C4-2B (cell line): ENCODE measurements at regions not wholly inside any gene's neighbourhood (a gene's known extent, or its start where the extent isn't known, plus 50 kb on each side); places are given as distances from the start of the nearest gene placed in this dataset.

Source experiments
- H3K27ac ChIP-seq: fragments of 450-650 bp; 2 replicates; pipeline ENCODE4 v1.5.1; 2017
- CTCF ChIP-seq: fragments of 450-650 bp; conservative IDR thresholded peaks from 2 replicates; pipeline ENCODE4 v1.5.1; 2017; ENCODE audit warnings: mild to moderate bottlenecking
- ZFX ChIP-seq: fragments of 450-650 bp; IDR thresholded peaks from 2 replicates; pipeline ENCODE4 v1.6.1; 2017

GRCh38 chr10:123331438-123331837, 177.2 kb downstream of the BUB3 start:
- TF ChIP-seq ZFX (no peak), CTCF (no peak)

GRCh38 chr10:123346581-123346980, 192.4 kb downstream of the BUB3 start:
- no peak for TF ChIP-seq CTCF
- TF ChIP-seq ZFX = no peak
- no peak overlapping the region for H3K27ac ChIP-seq

More at GRCh38 chr10:123331438-123331837, 177.2 kb downstream of the BUB3 start:
- H3K27ac ChIP-seq = no peak overlapping the region

DNA sequence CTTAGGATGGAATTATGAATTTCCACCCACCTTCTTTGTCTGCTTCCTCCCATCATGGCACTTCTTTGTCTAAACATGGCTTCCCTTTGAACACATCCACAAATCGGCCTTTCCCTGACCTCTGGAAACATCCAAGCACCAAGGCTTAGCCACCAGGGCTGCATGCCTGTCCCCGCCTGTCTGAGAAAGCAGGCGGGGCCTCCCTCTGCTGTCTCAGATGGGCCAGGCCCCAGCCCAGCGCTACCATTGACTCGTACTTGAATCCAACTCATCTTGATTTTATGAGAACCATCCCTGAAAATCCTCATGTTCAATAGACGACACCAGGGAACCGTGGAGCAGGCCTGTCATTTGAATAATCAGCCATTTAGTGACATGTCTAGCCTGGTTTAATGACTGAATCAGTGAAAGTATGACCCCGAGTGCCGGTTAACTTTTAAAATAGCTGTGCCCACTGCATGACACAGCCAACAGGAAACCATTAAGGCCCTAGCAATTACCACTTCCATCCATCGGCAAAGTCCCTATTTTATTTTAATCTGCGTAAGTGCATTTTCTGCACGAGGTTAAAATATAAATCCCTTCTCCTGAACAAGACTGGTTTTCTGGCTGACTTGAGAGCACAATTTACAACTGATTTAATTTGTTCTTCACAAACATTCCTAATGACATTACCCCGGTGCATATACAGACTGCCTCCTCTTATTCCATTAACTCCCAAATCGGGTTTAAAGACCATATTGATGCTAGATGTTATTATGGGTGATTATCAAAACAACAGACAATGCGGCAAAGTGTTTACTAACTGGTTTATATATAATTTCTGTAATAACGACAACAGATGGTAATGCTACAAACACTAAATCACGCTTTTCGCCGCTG, 194.7 kb downstream of the BUB3 start:
- TF ChIP-seq CTCF (no peak), ZFX (no peak)
- H3K27ac ChIP-seq = no peak overlapping the region

DNA sequence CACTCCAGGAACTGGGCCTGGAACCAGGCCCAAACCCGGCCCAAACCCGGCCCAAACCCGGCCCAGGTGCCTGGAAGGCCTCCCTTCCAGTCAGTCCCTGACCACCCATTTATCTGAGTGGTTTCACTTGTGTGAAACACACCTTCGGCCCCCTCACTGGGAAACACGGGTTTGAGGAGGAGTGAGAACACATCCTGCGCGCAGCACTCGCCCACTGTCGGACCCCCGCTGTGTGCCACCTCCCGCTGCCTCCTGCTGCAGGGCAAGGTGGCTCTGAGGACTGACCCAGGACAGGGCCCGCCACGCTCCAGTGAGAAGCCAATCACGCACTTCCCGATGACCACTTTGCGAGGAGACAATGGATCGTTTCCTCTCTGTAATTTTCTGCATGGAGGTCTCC, 197.5 kb downstream of the BUB3 start:
- H3K27ac ChIP-seq = no peak overlapping the region
- TF ChIP-seq CTCF (no peak), ZFX (no peak)

DNA sequence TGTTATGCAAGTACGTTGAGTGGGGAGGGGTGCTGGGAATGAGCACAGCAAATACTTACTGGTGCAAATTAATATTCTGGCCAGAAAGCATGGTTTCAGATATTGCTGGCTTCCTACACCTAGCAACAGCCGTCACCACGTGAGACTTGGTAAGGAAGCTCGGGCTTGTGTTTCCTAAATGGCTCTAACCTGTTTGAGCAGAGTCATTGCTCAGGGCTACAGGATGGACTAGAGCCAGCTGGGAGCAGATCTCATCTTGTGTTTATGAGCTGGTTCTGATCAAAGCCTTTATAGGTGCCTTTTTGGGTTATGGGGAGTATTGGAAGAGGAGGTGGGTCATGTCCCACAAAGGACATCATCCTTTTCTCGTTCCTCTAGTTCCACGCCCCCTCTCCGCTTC, 200.3 kb downstream of the BUB3 start:
- no peak overlapping the region for H3K27ac ChIP-seq
- TF ChIP-seq ZFX (no peak), CTCF (no peak)

GRCh38 chr10:123355748-123356481, 201.7 kb downstream of the BUB3 start:
- no peak for TF ChIP-seq ZFX
- no peak for TF ChIP-seq CTCF
- H3K27ac ChIP-seq = no peak overlapping the region

- no peak for TF ChIP-seq ZFX
- TF ChIP-seq CTCF = no peak
- no peak overlapping the region for H3K27ac ChIP-seq
These were observed 202.6 kb downstream of the BUB3 start for GRCh38 chr10:123356799-123357198.
